Hepatocyte (in vitro differentiated cells): ENCODE measurements at regions not wholly inside any gene's neighbourhood (a gene's known extent, or its start where the extent isn't known, plus 50 kb on each side); places are given as distances from the start of the nearest gene placed in this dataset.

Experiments used
- CTCF ChIP-seq: fragments of 200-600 bp; sonication (generic); IDR thresholded peaks from 2 replicates; pipeline ENCODE4 v1.5.1; 2016; ENCODE audit warnings: antibody characterized with exemption, mild to moderate bottlenecking; ENCODE audit not compliant: poor library complexity
- EZH2 ChIP-seq: fragments of 200-600 bp; sonication (generic); IDR thresholded peaks from 2 replicates; pipeline ENCODE4 v1.6.1; 2016; ENCODE audit warnings: antibody characterized with exemption, mild to moderate bottlenecking, borderline replicate concordance
- EZH2phosphoT487 ChIP-seq: fragments of 200-600 bp; sonication (generic); IDR thresholded peaks from one replicate; pipeline ENCODE4 v1.6.1; 2018; ENCODE audit warnings: antibody characterized with exemption, mild to moderate bottlenecking, low read depth, moderate library complexity; ENCODE audit not compliant: unreplicated experiment, severe bottlenecking

GRCh38 chr12:87202189-87202588 lies 827.0 kb downstream of the C12orf50 start:
- no peak for TF ChIP-seq EZH2phosphoT487
- no peak for TF ChIP-seq CTCF
- TF ChIP-seq EZH2: no peak
